Thoracic aorta (tissue), 2 donors: ENCODE measurements at regions not wholly inside any gene's neighbourhood (a gene's known extent, or its start where the extent isn't known, plus 50 kb on each side); places are given as distances from the start of the nearest gene placed in this dataset.

ENCODE experiments used
- ATAC-seq: fragments of 150-250 bp; one replicate; pipeline ENCODE4 v1.8.0; 2017; ENCODE audit warnings: low read depth; ENCODE audit not compliant: insufficient number of reproducible peaks, low FRiP score
- DNase-seq: peaks from one replicate; pipeline ENCODE4 v3.0.0-alpha.2; 2020; ENCODE audit warnings: low spot score
- H3K27ac ChIP-seq, 2 donors: fragments of 200-600 bp; sonication (generic); 1 replicate in 1 of 2; 2 replicates in 1 of 2; pipeline ENCODE4 v1.5.1; 2016; ENCODE audit warnings: mild to moderate bottlenecking in 2 of 2, moderate library complexity in 2 of 2
- H3K27me3 ChIP-seq: fragments of 200-600 bp; sonication (generic); replicated peaks from 2 replicates; pipeline ENCODE4 v1.6.0; 2016; ENCODE audit warnings: mild to moderate bottlenecking; ENCODE audit not compliant: insufficient read depth
- H3K36me3 ChIP-seq: fragments of 200-600 bp; sonication (generic); one replicate; pipeline ENCODE4 v1.5.1; 2016
- H3K4me1 ChIP-seq, 2 donors: fragments of 200-600 bp; sonication (generic); 1 replicate in 1 of 2; 2 replicates in 1 of 2; pipeline versions ENCODE4 v1.5.1 to v1.6.0; 2016; ENCODE audit warnings: low read depth in 2 of 2, mild to moderate bottlenecking in 1 of 2; ENCODE audit not compliant: control insufficient read depth in 1 of 2
- H3K4me3 ChIP-seq: fragments of 200-600 bp; sonication (generic); 2 replicates; pipeline ENCODE4 v1.5.1; 2016; ENCODE audit warnings: mild to moderate bottlenecking
- H3K9me3 ChIP-seq: fragments of 200-600 bp; sonication (generic); 2 replicates; pipeline ENCODE4 v1.5.1; 2016
- TF ChIP-seq, protein P1 (sequence below): fragments of 200-600 bp; sonication (generic); IDR thresholded peaks from one replicate; pipeline ENCODE4 v1.5.1; 2019; ENCODE audit warnings: antibody characterized with exemption

DNA sequence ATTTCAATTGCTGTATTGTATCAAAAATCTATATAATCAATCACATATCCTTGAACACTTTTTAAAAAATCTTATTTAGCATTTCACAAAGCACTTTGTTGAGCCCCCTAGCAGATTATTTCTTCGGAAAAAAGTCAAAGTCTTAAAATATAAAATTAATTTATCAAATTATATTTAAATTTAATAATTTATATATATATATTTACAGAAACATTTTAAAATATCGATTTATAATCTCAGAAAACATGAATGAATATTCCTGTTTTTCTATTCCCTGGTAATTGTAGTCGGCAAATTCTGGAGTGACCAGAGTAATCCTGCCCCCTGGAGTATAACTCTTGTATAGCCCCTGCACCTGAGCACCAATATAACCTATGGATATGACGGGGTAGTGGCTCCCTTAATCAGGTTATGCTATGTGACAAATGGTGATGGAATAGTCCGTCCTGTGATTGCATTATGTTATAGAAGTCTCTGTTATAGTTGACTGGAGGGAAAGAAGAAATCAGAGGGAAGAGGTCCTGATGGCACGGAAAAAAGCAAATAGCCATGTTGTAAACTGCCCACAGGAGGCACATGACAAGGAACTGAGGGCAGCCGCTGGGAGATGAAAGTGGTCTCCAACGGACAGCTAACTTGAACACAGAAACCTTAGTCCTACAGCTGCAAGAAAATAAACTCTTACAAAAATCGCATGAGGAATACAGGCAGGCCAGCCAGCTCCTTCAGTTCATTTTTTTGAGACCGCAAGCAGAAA, 1092.3 kb downstream of the ARAP2 start:
- no peak for ATAC-seq
- no peaks in the 10 kb centered on the region for H3K27me3 ChIP-seq
- H3K9me3 ChIP-seq, result no peaks in the 10 kb centered on the region
- no peaks in the 10 kb centered on the region for H3K4me1 ChIP-seq
- no peaks in the 10 kb centered on the region for H3K36me3 ChIP-seq
- TF ChIP-seq, protein P1, sequence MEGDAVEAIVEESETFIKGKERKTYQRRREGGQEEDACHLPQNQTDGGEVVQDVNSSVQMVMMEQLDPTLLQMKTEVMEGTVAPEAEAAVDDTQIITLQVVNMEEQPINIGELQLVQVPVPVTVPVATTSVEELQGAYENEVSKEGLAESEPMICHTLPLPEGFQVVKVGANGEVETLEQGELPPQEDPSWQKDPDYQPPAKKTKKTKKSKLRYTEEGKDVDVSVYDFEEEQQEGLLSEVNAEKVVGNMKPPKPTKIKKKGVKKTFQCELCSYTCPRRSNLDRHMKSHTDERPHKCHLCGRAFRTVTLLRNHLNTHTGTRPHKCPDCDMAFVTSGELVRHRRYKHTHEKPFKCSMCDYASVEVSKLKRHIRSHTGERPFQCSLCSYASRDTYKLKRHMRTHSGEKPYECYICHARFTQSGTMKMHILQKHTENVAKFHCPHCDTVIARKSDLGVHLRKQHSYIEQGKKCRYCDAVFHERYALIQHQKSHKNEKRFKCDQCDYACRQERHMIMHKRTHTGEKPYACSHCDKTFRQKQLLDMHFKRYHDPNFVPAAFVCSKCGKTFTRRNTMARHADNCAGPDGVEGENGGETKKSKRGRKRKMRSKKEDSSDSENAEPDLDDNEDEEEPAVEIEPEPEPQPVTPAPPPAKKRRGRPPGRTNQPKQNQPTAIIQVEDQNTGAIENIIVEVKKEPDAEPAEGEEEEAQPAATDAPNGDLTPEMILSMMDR, result no peak
- no peak for DNase-seq
- H3K4me3 ChIP-seq, result no peak overlapping the region
- no peak overlapping the region for H3K27ac ChIP-seq

DNA sequence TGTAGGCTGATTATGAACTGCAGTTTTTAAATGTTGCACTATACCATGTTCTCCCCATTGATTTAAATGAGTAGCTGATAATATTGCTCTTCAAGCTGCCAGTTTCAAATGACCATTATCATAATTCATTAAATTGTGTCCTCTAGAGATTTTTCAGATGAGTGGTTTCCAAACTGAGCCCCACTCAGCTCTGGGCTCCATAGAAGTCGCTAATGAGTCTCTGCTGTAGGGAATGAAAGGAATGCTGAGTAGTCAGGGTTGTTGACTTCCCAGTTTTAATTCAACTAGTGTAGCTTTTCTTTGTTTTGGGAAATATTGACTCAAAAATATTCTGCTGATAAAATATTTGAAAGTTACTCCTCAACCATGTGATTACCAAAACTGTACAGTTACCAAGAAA, 1081.1 kb downstream of the ARAP2 start:
- H3K4me3 ChIP-seq, result no peak overlapping the region
- H3K36me3 ChIP-seq, result no peaks in the 10 kb centered on the region
- H3K27me3 ChIP-seq, result no peaks in the 10 kb centered on the region
- H3K4me1 ChIP-seq, result no peaks in the 10 kb centered on the region
- ATAC-seq (no peak), DNase-seq (no peak)
- no peak overlapping the region for H3K27ac ChIP-seq
- H3K9me3 ChIP-seq, result no peaks in the 10 kb centered on the region
- TF ChIP-seq, protein P1, result no peak

DNA sequence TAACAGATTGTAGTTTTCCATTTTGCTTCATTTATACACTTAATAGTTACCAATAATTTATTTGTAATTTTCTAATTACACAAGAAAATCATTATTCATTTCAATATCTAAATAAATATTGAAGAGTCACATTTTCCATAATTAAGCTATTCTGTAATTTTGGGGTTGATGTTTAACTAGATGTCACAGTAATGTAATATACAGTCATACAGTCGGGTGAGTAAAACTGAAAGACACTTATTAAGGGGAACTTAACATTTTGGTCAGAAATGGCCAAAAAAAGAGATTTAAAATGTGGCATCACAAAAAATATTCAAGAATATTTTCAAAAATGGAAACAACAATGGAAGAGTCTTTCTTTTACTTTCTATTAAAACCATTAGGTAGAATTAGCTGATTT, 1080.3 kb downstream of the ARAP2 start:
- Histone ChIP-seq H3K36me3 (no peaks in the 10 kb centered on the region), H3K27ac (no peak overlapping the region), H3K27me3 (no peaks in the 10 kb centered on the region), H3K4me3 (no peak overlapping the region), H3K4me1 (no peaks in the 10 kb centered on the region), H3K9me3 (no peaks in the 10 kb centered on the region)
- DNase-seq (no peak), ATAC-seq (no peak)
- TF ChIP-seq, protein P1, result no peak

DNA sequence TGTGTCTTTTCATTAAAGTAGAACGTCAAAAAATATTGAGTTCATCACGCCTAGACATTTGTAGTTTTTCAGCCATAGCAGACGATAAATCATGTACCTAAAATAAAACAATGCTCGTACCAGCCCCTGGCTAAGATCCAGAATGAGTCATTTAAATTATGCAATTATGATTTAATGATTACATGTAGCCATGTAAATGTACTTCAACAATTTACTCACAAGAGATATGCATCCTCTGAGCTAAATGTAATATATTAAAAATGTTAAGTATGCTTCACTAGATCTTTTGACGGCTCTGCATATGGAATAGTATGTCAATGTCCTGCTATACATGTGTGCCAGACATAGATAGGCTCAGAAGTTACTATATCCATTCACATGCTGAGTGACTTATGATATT, 1077.8 kb downstream of the ARAP2 start:
- DNase-seq (no peak), ATAC-seq (no peak)
- TF ChIP-seq, protein P1, result no peak
- H3K4me3 ChIP-seq, result no peak overlapping the region
- no peaks in the 10 kb centered on the region for H3K27me3 ChIP-seq
- H3K27ac ChIP-seq, result no peak overlapping the region
- no peaks in the 10 kb centered on the region for H3K9me3 ChIP-seq
- H3K36me3 ChIP-seq, result no peaks in the 10 kb centered on the region
- no peaks in the 10 kb centered on the region for H3K4me1 ChIP-seq

DNA sequence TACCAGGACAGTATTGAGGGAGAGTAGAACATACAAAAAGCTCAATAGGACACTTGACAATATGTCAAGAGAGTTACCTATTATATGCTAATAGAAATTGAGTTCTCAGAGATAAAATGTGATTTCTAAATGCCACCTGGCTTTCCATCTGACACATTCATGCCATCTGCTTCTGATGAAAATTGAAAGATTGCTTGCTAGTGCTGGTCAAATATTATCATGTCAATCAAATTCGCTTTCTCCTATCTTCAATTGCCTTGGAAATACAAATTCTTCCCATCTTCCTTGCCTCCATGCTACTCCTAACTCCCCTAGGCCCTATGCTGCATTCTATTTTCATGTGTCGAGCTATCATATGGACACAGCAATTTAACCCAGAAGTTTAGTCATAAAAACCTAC, 1076.9 kb downstream of the ARAP2 start:
- Histone ChIP-seq H3K9me3 (no peaks in the 10 kb centered on the region), H3K27me3 (no peaks in the 10 kb centered on the region), H3K27ac (no peak overlapping the region), H3K4me3 (no peak overlapping the region), H3K36me3 (no peaks in the 10 kb centered on the region), H3K4me1 (no peaks in the 10 kb centered on the region)
- no peak for DNase-seq
- TF ChIP-seq, protein P1, result no peak
- no peak for ATAC-seq
